ENCODE measurements at regions not wholly inside any gene's neighbourhood (a gene's known extent, or its start where the extent isn't known, plus 50 kb on each side); places are given as distances from the start of the nearest gene placed in this dataset.

DNA sequence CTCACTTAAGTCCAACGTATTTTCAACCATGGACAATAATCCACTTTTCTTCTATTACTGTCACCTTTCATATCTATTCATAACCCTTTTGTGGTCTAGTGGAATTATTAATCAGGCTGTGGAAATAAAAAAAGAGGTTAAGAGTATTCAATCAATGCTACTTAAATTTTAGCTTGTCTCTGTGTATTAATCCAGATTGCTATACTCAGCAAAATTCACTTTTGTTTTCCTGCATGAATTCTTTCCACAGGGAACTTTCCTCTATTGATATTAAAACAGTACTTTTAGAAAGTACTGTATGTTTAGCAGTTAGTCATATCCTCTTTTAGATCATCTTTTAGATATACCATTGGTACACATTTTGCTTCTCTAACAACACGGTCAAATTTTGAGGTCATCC, 1033.0 kb upstream of the ADGRL2 start:
- Histone ChIP-seq H3K79me2 (ENCODE audit: insufficient read depth, low read length) (no peaks in the 10 kb centered on the region), H3K4me1 (ENCODE audit: control insufficient read depth in 1 of 2, insufficient read depth in 2 of 2, low read length in 2 of 2) (no peaks in the 10 kb centered on the region), H3K27me3 (ENCODE audit: control insufficient read depth in 2 of 2, insufficient read depth in 2 of 2, low read length in 2 of 2) (no peaks in the 10 kb centered on the region), H3K4me3 (replicated peaks in 1 of 3; ENCODE audit: low read depth in 2 of 3, low read length in 3 of 3) (no peak overlapping the region), H2AFZ (ENCODE audit: insufficient read depth, low read depth, low read length, poor library complexity, severe bottlenecking) (no peak overlapping the region), H3K36me3 (replicated peaks in 1 of 2; ENCODE audit: control insufficient read depth in 1 of 2, insufficient read depth in 2 of 2, low read length in 2 of 2) (no peaks in the 10 kb centered on the region), H3K4me2 (replicated peaks; ENCODE audit: extremely low read depth, low read length, poor library complexity, severe bottlenecking) (no peak overlapping the region), H3K9ac (ENCODE audit: insufficient read depth, low read length, poor library complexity, severe bottlenecking) (no peak overlapping the region), H3K9me3 (replicated peaks in 1 of 2; ENCODE audit: control insufficient read depth in 1 of 2, insufficient read depth in 1 of 2, low read length in 2 of 2) (peaks cover 0 to 3% of the 10 kb centered on the region in 2 donors), H3K27ac (ENCODE audit: low read depth in 1 of 2, low read length in 2 of 2) (no peak overlapping the region), H4K20me1 (ENCODE audit: insufficient read depth, low read length) (no peaks in the 10 kb centered on the region)
- Mint-ChIP-seq H3K36me3 (no peaks in the 10 kb centered on the region), H3K4me3 (no peak overlapping the region), H3K4me1 (no peaks in the 10 kb centered on the region), H3K9me3 (peaks cover 0 to 8% (median 2%) of the 10 kb centered on the region in 7 donors), H3K27me3 (ENCODE audit: low read depth in 3 of 3) (no peaks in the 10 kb centered on the region), H3K27ac (no peak overlapping the region)
- intact Hi-C loops (cut with micrococcal nuclease): no loop called here
- TF ChIP-seq, protein P1, sequence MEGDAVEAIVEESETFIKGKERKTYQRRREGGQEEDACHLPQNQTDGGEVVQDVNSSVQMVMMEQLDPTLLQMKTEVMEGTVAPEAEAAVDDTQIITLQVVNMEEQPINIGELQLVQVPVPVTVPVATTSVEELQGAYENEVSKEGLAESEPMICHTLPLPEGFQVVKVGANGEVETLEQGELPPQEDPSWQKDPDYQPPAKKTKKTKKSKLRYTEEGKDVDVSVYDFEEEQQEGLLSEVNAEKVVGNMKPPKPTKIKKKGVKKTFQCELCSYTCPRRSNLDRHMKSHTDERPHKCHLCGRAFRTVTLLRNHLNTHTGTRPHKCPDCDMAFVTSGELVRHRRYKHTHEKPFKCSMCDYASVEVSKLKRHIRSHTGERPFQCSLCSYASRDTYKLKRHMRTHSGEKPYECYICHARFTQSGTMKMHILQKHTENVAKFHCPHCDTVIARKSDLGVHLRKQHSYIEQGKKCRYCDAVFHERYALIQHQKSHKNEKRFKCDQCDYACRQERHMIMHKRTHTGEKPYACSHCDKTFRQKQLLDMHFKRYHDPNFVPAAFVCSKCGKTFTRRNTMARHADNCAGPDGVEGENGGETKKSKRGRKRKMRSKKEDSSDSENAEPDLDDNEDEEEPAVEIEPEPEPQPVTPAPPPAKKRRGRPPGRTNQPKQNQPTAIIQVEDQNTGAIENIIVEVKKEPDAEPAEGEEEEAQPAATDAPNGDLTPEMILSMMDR (IDR thresholded peaks at IDR 0.05): no peak
- no peak for DNase-seq
- WGBS (ENCODE audit: insufficient coverage): no CpG with 5 or more reads among the region's 2 CpGs

DNA sequence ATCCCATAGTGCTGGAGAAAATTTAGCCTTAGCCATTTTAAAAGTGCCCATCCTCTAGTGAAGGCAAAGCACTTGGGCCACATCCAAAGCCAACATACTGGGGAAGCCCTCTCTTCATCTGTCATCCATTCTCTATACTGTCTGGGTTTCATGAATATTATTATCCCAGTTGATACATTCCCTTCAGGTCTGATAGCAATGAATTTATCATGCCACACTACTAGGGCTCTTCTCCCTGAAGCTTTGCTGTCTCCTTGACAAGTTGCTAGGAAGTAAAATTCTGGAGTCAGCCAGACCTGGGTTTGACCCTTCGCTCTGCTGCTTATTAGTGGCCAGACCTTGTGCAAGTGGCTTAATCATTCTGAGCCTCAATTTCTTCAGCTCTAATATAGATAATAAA, 1041.4 kb upstream of the ADGRL2 start:
- Histone ChIP-seq H2AFZ (ENCODE audit: insufficient read depth, low read depth, low read length, poor library complexity, severe bottlenecking) (no peak overlapping the region), H3K9ac (ENCODE audit: insufficient read depth, low read length, poor library complexity, severe bottlenecking) (no peak overlapping the region), H3K9me3 (replicated peaks in 1 of 2; ENCODE audit: control insufficient read depth in 1 of 2, insufficient read depth in 1 of 2, low read length in 2 of 2) (peaks cover 0 to 2% of the 10 kb centered on the region in 2 donors), H3K27ac (ENCODE audit: low read depth in 1 of 2, low read length in 2 of 2) (no peak overlapping the region), H3K27me3 (ENCODE audit: control insufficient read depth in 2 of 2, insufficient read depth in 2 of 2, low read length in 2 of 2) (no peaks in the 10 kb centered on the region), H3K4me3 (replicated peaks in 1 of 3; ENCODE audit: low read depth in 2 of 3, low read length in 3 of 3) (no peak overlapping the region), H3K4me1 (ENCODE audit: control insufficient read depth in 1 of 2, insufficient read depth in 2 of 2, low read length in 2 of 2) (no peaks in the 10 kb centered on the region), H3K79me2 (ENCODE audit: insufficient read depth, low read length) (no peaks in the 10 kb centered on the region), H3K36me3 (replicated peaks in 1 of 2; ENCODE audit: control insufficient read depth in 1 of 2, insufficient read depth in 2 of 2, low read length in 2 of 2) (no peaks in the 10 kb centered on the region), H4K20me1 (ENCODE audit: insufficient read depth, low read length) (no peaks in the 10 kb centered on the region), H3K4me2 (replicated peaks; ENCODE audit: extremely low read depth, low read length, poor library complexity, severe bottlenecking) (no peak overlapping the region)
- intact Hi-C loops (cut with micrococcal nuclease): no loop called here
- no peak for DNase-seq
- TF ChIP-seq, protein P1 (IDR thresholded peaks at IDR 0.05): no peak
- Mint-ChIP-seq H3K9me3 (peaks cover 0 to 3% (median 2%) of the 10 kb centered on the region in 7 donors), H3K27ac (no peak overlapping the region), H3K4me1 (no peaks in the 10 kb centered on the region), H3K36me3 (no peaks in the 10 kb centered on the region), H3K4me3 (no peak overlapping the region), H3K27me3 (ENCODE audit: low read depth in 3 of 3) (no peaks in the 10 kb centered on the region)
- WGBS (ENCODE audit: insufficient coverage): no CpG with 5 or more reads among the region's 1 CpG
